AG04450 (cell line): ENCODE measurements at regions not wholly inside any gene's neighbourhood (a gene's known extent, or its start where the extent isn't known, plus 50 kb on each side); places are given as distances from the start of the nearest gene placed in this dataset.

Experiments
- CTCF ChIA-PET: fragments of 300-600, 350-600 bp; formaldehyde crosslinking; extraction: SDS; loops from one replicate; lab custom pipeline; 2022; ENCODE audit warnings: antibody characterized with exemption, inconsistent platforms; lab: Charles Lee
- POLR2A ChIA-PET: fragments of 350-600 bp; formaldehyde crosslinking; extraction: SDS; loops from one replicate; lab custom pipeline; 2021; ENCODE audit warnings: antibody characterized with exemption, inconsistent platforms; lab: Yijun Ruan, JAX
- DNase-seq: peaks from one replicate; pipeline ENCODE4 v3.0.0-alpha.2; 2011; ENCODE audit warnings: low read depth, low spot score
- H3K27ac ChIP-seq: one replicate; pipeline ENCODE4 v1.5.1; 2012; ENCODE audit warnings: low read depth, low read length, control low read depth
- H3K27me3 ChIP-seq: one replicate; pipeline ENCODE4 v1.6.0; 2012; ENCODE audit warnings: low read length; ENCODE audit not compliant: control insufficient read depth, insufficient read depth
- H3K4me3 ChIP-seq: 2 replicates; pipeline ENCODE4 v1.5.1; 2011; ENCODE audit warnings: mild to moderate bottlenecking, low read depth, low read length, control low read depth
- H3K9me3 ChIP-seq: 2 replicates; pipeline ENCODE4 v1.5.1; 2012; ENCODE audit warnings: low read length; ENCODE audit not compliant: control insufficient read depth, insufficient read depth
- TF ChIP-seq, protein P1 (sequence below): IDR thresholded peaks from 2 replicates; pipeline ENCODE4 v1.5.1; 2011; ENCODE audit warnings: low read depth, low read length, control low read depth, inconsistent platforms

DNA sequence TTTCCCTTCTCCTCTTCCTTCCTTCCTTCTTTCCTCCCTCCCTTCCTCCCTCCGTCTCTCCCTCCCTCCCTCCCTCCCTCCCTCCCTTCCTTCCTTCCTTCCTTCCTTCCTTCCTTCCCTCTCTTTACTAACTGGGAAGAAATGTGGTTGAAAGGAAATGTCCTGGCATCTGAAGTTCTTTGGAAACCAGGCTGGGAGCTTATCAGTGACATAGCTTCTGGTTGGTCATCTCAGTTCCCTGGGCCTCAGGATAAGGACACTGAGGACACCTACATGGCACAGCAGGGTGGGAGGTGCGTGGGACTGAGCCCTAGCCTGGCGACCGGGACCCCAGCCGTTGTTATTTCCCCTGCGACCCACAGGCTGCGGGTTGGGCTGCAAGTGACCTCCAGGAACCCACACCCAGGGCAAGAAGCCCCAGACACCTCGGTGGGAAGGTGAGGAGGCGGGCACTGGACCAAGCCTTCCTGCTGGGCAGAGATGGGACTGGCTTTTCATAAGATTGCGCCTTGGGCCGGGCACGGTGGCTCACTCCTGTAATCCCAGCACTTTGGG is 1486.5 kb downstream of the TBC1D22A start:
- ChIA-PET POLR2A (no interaction called here), CTCF (no interaction called here)
- Histone ChIP-seq H3K27me3 (no peaks in the 10 kb centered on the region), H3K4me3 (no peak overlapping the region), H3K27ac (no peak overlapping the region), H3K9me3 (peaks cover 77% of the 10 kb centered on the region)
- no peak for DNase-seq
- TF ChIP-seq, protein P1, sequence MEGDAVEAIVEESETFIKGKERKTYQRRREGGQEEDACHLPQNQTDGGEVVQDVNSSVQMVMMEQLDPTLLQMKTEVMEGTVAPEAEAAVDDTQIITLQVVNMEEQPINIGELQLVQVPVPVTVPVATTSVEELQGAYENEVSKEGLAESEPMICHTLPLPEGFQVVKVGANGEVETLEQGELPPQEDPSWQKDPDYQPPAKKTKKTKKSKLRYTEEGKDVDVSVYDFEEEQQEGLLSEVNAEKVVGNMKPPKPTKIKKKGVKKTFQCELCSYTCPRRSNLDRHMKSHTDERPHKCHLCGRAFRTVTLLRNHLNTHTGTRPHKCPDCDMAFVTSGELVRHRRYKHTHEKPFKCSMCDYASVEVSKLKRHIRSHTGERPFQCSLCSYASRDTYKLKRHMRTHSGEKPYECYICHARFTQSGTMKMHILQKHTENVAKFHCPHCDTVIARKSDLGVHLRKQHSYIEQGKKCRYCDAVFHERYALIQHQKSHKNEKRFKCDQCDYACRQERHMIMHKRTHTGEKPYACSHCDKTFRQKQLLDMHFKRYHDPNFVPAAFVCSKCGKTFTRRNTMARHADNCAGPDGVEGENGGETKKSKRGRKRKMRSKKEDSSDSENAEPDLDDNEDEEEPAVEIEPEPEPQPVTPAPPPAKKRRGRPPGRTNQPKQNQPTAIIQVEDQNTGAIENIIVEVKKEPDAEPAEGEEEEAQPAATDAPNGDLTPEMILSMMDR, result no peak

DNA sequence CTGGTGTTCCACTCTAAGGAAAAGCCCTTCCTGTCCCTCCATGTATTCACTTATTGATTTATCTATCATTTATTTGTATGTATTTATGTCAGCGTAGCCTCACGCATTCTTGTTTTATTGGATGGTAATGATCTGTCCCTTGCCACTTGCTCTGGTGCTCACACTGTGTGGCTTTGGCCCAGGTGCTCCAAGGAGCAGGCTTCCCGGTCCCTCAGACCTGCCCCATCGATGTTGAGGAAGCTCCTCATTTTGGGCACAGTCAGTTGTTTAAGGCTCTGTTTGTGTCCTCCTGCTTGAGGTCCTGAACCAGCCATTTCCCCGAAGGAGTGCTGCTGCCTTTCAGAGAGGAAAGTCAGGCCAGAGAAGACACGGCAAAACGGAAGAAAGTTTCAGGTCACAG is 1485.4 kb downstream of the TBC1D22A start:
- ChIA-PET POLR2A (no interaction called here), CTCF (no interaction called here)
- H3K4me3 ChIP-seq, result no peak overlapping the region
- DNase-seq, result no peak
- peaks cover 75% of the 10 kb centered on the region for H3K9me3 ChIP-seq
- H3K27me3 ChIP-seq, result no peaks in the 10 kb centered on the region
- H3K27ac ChIP-seq, result no peak overlapping the region
- TF ChIP-seq, protein P1, result no peak

DNA sequence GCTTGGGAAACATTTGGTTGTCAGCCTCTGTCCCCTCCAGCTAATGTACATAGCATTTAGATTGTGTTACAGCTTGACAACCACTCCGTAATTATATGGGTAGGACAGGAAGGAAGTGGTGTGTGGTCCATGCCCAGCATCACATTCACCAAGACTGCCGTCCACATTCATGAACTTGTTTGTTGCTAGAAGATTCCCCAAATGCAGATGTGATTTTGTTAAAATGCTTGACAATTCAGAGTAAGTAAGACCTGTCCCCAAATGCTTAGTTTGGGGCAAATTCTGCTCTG is 1482.7 kb downstream of the TBC1D22A start:
- peaks cover 86% of the 10 kb centered on the region for H3K9me3 ChIP-seq
- CTCF ChIA-PET, result no interaction called here

DNA sequence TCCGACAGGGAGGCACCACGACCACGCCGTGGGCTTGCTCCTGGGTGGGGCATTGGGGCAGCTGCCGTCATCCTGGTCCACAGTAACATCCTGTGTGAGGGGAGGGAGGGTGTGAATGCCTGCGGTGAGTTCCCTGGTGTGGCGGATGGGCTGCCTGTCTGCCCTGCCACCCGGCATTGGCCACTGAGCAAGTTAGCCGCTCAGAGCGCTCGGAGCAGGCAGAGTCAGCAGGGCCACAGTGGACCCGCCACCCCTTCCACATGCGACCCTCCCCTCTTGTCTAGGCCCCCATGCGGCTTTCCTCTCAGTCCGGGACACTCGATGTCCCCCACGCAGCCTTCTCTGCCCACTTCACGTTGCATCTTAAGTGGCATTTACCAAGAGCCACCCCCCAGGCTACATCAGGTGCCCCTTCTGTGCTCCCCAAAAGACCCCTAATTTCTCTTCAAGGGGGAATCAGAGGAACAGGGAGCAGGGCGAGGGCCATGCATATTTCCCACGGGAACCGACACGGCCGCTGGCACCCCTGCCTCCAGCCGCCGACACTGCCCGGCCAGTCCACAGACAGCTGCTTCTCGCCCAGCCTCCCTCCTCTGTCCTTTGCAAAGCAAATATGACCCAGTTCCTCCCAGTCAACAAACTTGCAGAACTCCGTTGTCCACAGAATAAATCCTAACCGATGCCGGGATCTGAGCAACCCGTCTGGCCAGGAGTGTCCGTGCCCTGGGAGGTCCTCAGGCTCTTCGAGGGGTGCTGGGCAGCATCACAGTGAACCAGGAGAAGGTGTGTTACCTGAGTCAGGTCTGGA is 1482.1 kb downstream of the TBC1D22A start:
- TF ChIP-seq, protein P1, result no peak
- no peak for DNase-seq
- ChIA-PET POLR2A (no interaction called here), CTCF (no interaction called here)
- Histone ChIP-seq H3K27me3 (no peaks in the 10 kb centered on the region), H3K9me3 (peaks cover 87% of the 10 kb centered on the region), H3K27ac (no peak overlapping the region), H3K4me3 (no peak overlapping the region)

More for the DNA sequence above, 1482.7 kb downstream of the TBC1D22A start:
- POLR2A ChIA-PET, result no interaction called here
- DNase-seq, result no peak
- H3K27me3 ChIP-seq, result no peaks in the 10 kb centered on the region
- TF ChIP-seq, protein P1, result no peak
- H3K4me3 ChIP-seq, result no peak overlapping the region
- no peak overlapping the region for H3K27ac ChIP-seq

DNA sequence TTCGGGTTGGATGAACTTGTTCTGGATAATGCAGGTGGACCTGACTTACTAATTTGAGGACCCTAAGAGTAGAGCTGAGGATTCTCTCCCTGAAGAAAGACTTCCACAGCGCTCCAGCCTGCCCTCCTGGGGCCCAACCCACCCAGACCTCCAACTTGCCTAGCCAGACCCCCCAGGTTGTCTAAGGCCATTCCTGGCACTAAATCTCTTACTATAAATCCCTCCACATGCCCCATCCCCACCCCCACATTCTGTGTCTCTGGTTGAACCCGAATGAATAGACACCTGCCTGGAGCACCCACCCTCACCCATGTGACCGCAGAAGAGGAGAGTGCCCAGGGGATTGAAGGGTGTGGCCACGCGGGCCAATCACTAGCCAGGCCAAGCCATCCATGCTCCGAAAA is 1480.0 kb downstream of the TBC1D22A start:
- DNase-seq, result no peak
- TF ChIP-seq, protein P1, result no peak
- H3K27ac ChIP-seq, result no peak overlapping the region
- no peak overlapping the region for H3K4me3 ChIP-seq
- CTCF ChIA-PET, result no interaction called here
- peaks cover 92% of the 10 kb centered on the region for H3K9me3 ChIP-seq
- no peaks in the 10 kb centered on the region for H3K27me3 ChIP-seq
- POLR2A ChIA-PET, result no interaction called here
